MM.1S (cell line): ENCODE measurements at regions not wholly inside any gene's neighbourhood (a gene's known extent, or its start where the extent isn't known, plus 50 kb on each side); places are given as distances from the start of the nearest gene placed in this dataset.

Source experiments
- EZH2 ChIP-seq: fragments of 300-600 bp; sonication (generic); optimal IDR thresholded peaks from 2 replicates; pipeline ENCODE3; 2017; ENCODE audit warnings: low read depth, mild to moderate bottlenecking, antibody characterized with exemption, low read length, mixed read lengths
- TF ChIP-seq, protein P1 (sequence below): fragments of 300-600 bp; sonication (generic); IDR thresholded peaks from 2 replicates; pipeline ENCODE4 v1.5.1; 2016; ENCODE audit warnings: antibody characterized with exemption, low read length, mixed read lengths

DNA sequence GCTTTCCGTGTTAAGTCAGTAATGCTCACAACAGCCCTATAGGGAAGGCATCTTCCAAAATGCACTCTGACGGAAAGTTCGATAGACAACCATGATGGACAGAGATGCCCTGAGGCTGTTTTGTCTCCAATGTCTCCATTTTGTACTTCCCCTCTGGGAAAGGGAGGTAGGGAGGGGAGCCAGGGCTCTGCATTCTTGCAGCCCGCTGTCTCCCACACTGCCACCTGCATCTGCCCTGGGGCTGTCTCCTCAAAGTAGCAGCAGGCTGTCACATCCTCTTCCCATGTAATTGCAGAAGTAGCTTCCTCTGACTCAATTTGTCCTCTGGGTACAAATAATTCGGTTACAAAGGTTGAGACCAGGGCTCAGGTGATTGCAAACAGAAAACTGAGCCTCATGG is 131.4 kb downstream of the GPAM start:
- TF ChIP-seq, protein P1, sequence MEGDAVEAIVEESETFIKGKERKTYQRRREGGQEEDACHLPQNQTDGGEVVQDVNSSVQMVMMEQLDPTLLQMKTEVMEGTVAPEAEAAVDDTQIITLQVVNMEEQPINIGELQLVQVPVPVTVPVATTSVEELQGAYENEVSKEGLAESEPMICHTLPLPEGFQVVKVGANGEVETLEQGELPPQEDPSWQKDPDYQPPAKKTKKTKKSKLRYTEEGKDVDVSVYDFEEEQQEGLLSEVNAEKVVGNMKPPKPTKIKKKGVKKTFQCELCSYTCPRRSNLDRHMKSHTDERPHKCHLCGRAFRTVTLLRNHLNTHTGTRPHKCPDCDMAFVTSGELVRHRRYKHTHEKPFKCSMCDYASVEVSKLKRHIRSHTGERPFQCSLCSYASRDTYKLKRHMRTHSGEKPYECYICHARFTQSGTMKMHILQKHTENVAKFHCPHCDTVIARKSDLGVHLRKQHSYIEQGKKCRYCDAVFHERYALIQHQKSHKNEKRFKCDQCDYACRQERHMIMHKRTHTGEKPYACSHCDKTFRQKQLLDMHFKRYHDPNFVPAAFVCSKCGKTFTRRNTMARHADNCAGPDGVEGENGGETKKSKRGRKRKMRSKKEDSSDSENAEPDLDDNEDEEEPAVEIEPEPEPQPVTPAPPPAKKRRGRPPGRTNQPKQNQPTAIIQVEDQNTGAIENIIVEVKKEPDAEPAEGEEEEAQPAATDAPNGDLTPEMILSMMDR = no peak
- no peak for TF ChIP-seq EZH2
